NCI-H748 treated with DMSO at 0.1 percent for 48 hours (cell line): ENCODE measurements at regions not wholly inside any gene's neighbourhood (a gene's known extent, or its start where the extent isn't known, plus 50 kb on each side); places are given as distances from the start of the nearest gene placed in this dataset.

Experiments
- DNase-seq: peaks from one replicate; lab custom pipeline; 2025; lab: John Stamatoyannopoulos, UW

GRCh38 chr7:10696064-10696463 lies 277.6 kb upstream of the PHF14 start:
- no peak for DNase-seq

GRCh38 chr7:10703059-10703458 lies 270.6 kb upstream of the PHF14 start:
- no peak for DNase-seq

GRCh38 chr7:10703981-10704380 lies 269.7 kb upstream of the PHF14 start:
- no peak for DNase-seq

- no peak for DNase-seq
These were observed 269.0 kb upstream of the PHF14 start for GRCh38 chr7:10704653-10705052.

GRCh38 chr7:10706875-10707493 lies 266.7 kb upstream of the PHF14 start:
- DNase-seq: no peak

- peak; percentile 50 for DNase-seq
These were observed 266.2 kb upstream of the PHF14 start for GRCh38 chr7:10707519-10707918.

- DNase-seq: peak; percentile 79
These were observed 265.2 kb upstream of the PHF14 start for GRCh38 chr7:10708447-10708846.

- DNase-seq: no peak
These were observed 254.9 kb upstream of the PHF14 start for GRCh38 chr7:10718768-10719167.

GRCh38 chr7:10720042-10720441 lies 253.6 kb upstream of the PHF14 start:
- DNase-seq: no peak

- DNase-seq: no peak
These were observed 252.4 kb upstream of the PHF14 start for GRCh38 chr7:10721289-10721688.

GRCh38 chr7:10723832-10724231 lies 249.8 kb upstream of the PHF14 start:
- no peak for DNase-seq

GRCh38 chr7:10724449-10724848 lies 249.2 kb upstream of the PHF14 start:
- no peak for DNase-seq

GRCh38 chr7:10727636-10728035 lies 246.0 kb upstream of the PHF14 start:
- DNase-seq: no peak

GRCh38 chr7:10731253-10731773 lies 242.4 kb upstream of the PHF14 start:
- DNase-seq: no peak

- DNase-seq: no peak
These were observed 239.9 kb upstream of the PHF14 start for GRCh38 chr7:10733747-10734146.

GRCh38 chr7:10734595-10734994 lies 239.1 kb upstream of the PHF14 start:
- no peak for DNase-seq

GRCh38 chr7:10739401-10739800 lies 234.3 kb upstream of the PHF14 start:
- DNase-seq: no peak

GRCh38 chr7:10740805-10741204 lies 232.9 kb upstream of the PHF14 start:
- DNase-seq: no peak

GRCh38 chr7:10756981-10757380 lies 216.7 kb upstream of the PHF14 start:
- DNase-seq: no peak

GRCh38 chr7:10759120-10759519 lies 214.6 kb upstream of the PHF14 start:
- no peak for DNase-seq

- no peak for DNase-seq
These were observed 205.9 kb upstream of the PHF14 start for GRCh38 chr7:10767771-10768170.

- DNase-seq: no peak
These were observed 203.5 kb upstream of the PHF14 start for GRCh38 chr7:10770176-10770575.

- no peak for DNase-seq
These were observed 200.2 kb upstream of the PHF14 start for GRCh38 chr7:10773430-10773829.
